ENCODE measurements at regions not wholly inside any gene's neighbourhood (a gene's known extent, or its start where the extent isn't known, plus 50 kb on each side); places are given as distances from the start of the nearest gene placed in this dataset.

DNA sequence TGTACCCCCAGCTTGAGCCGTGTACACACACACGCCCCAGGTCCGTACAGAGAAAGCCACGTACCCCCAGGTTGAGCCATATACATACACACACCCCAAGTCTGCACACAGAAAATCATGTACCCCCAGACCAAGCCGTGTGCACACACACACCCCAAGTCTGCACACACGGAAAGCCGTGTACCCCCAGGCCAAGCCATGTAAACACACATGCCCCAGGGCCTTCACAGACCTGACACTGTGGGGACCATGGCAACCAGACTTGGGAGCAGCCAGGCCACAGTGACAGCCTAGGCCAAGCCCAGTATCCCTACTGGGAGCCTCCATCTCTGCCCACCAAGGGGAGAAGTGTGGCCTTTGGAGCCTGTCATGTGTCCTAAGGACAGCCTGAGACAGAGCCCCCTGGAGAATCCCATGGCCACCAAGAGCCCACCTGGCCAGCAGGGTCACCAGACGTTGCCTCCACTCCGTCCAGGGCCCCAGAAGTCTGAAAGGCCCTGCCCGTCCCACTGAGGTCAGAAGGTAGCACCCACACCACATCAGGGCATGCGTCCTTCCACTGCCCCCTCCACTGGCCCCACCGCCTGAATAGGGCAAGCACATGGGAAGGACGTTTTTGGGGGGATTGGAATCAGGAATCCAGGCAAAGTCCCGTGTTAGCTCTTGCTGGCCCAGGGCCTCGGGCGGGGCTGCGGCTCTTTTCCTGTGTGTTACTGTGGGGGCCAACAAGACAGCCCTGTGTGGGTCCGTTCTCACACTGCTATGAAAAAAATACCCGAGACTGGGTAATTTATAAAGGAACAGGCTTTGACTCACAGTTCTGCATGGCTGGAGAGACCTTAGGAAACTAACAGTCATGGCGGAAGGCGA lies 636.7 kb downstream of the TBC1D22A start:
- H3K27me3 Mint-ChIP-seq = no peaks in the 10 kb centered on the region
- Histone ChIP-seq H3K4me1 (ENCODE audit: control insufficient read depth in 2 of 2, insufficient read depth in 2 of 2, low read length in 2 of 2) (no peaks in the 10 kb centered on the region), H3K4me3 (ENCODE audit: control extremely low read depth in 1 of 5, extremely low read depth in 1 of 5, insufficient read depth in 1 of 5, low read depth in 2 of 5, low read length in 4 of 5) (no peak overlapping the region), H3K9ac (ENCODE audit: low read length) (no peak overlapping the region), H3K4me2 (replicated peaks; ENCODE audit: low read depth, low read length, poor library complexity, severe bottlenecking) (no peak overlapping the region), H4K20me1 (ENCODE audit: control insufficient read depth, insufficient read depth, low read length, poor library complexity, severe bottlenecking) (no peaks in the 10 kb centered on the region), H2AFZ (ENCODE audit: insufficient read depth, low read depth, low read length, poor library complexity, severe bottlenecking) (no peak overlapping the region), H3K79me2 (ENCODE audit: control insufficient read depth, insufficient read depth, low read length) (no peaks in the 10 kb centered on the region), H3K27ac (ENCODE audit: low read length in 2 of 2) (no peak overlapping the region), H3K36me3 (replicated peaks in 1 of 2; ENCODE audit: control extremely low read depth in 1 of 2, control insufficient read depth in 1 of 2, extremely low read depth in 1 of 2, insufficient read depth in 2 of 2, low read length in 1 of 2) (no peaks in the 10 kb centered on the region), H3K27me3 (replicated peaks in 1 of 4; ENCODE audit: control extremely low read depth in 1 of 4, control insufficient read depth in 3 of 4, insufficient read depth in 4 of 4, low read length in 3 of 4) (peaks cover 0 to 2% (median 0%) of the 10 kb centered on the region in 4 experiments), H3K9me3 (ENCODE audit: control extremely low read depth in 1 of 3, control insufficient read depth in 2 of 3, insufficient read depth in 1 of 3, low read length in 2 of 3) (peaks cover 0 to 1% (median 0%) of the 10 kb centered on the region in 3 donors)
- no peak overlapping the region for H3K27ac Mint-ChIP-seq
- no peaks in the 10 kb centered on the region for H3K4me1 Mint-ChIP-seq
- DNase-seq (no peak), ATAC-seq (ENCODE audit: low read depth) (no peak)
- ChIA-PET POLR2A (no interaction called here), CTCF (no interaction called here)
- no peak overlapping the region for H3K4me3 Mint-ChIP-seq
- intact Hi-C loops (cut with micrococcal nuclease) = no loop called here
- no peaks in the 10 kb centered on the region for H3K9me3 Mint-ChIP-seq (ENCODE audit: insufficient read depth)
- 86% methylated on average over 19 of the region's 21 CpGs for WGBS (ENCODE audit: insufficient coverage)
- TF ChIP-seq EZH2 (IDR thresholded peaks at IDR 0.05; ENCODE audit: borderline replicate concordance, insufficient read depth, low read depth, low read length, poor library complexity, severe bottlenecking) = no peak
- TF ChIP-seq, protein P1, sequence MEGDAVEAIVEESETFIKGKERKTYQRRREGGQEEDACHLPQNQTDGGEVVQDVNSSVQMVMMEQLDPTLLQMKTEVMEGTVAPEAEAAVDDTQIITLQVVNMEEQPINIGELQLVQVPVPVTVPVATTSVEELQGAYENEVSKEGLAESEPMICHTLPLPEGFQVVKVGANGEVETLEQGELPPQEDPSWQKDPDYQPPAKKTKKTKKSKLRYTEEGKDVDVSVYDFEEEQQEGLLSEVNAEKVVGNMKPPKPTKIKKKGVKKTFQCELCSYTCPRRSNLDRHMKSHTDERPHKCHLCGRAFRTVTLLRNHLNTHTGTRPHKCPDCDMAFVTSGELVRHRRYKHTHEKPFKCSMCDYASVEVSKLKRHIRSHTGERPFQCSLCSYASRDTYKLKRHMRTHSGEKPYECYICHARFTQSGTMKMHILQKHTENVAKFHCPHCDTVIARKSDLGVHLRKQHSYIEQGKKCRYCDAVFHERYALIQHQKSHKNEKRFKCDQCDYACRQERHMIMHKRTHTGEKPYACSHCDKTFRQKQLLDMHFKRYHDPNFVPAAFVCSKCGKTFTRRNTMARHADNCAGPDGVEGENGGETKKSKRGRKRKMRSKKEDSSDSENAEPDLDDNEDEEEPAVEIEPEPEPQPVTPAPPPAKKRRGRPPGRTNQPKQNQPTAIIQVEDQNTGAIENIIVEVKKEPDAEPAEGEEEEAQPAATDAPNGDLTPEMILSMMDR (IDR thresholded peaks at IDR 0.05) = no peak

DNA sequence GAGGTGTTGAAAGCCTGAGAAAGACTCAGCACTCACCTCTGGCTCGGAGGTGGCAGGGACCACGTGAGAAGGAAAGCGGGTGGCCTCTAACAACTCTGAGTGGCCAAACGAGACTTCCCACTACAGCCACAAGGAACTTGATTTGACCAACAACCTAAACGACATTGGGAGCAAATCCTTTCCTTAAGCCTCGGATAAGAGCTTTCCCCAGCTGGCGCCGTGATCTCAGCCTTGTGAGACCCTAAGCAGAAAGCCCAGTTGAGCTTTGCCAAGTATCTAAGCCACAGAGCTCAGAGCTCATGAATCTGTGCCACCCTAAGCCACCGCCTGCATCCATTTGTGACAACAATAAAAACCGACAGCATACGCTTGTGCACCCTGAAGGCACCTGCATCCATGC lies 636.0 kb downstream of the TBC1D22A start:
- H3K9ac ChIP-seq (ENCODE audit: low read length) = no peak overlapping the region
- no peak for TF ChIP-seq EZH2 (IDR thresholded peaks at IDR 0.05; ENCODE audit: borderline replicate concordance, insufficient read depth, low read depth, low read length, poor library complexity, severe bottlenecking)
- TF ChIP-seq, protein P1 (IDR thresholded peaks at IDR 0.05) = no peak
- Mint-ChIP-seq H3K4me3 (no peak overlapping the region), H3K9me3 (ENCODE audit: insufficient read depth) (no peaks in the 10 kb centered on the region), H3K27me3 (no peaks in the 10 kb centered on the region), H3K27ac (no peak overlapping the region), H3K4me1 (no peaks in the 10 kb centered on the region)
- H2AFZ ChIP-seq (ENCODE audit: insufficient read depth, low read depth, low read length, poor library complexity, severe bottlenecking) = no peak overlapping the region
- H3K27me3 ChIP-seq (replicated peaks in 1 of 4; ENCODE audit: control extremely low read depth in 1 of 4, control insufficient read depth in 3 of 4, insufficient read depth in 4 of 4, low read length in 3 of 4) = peaks cover 0 to 2% (median 0%) of the 10 kb centered on the region in 4 experiments
- no peak overlapping the region for H3K4me2 ChIP-seq (replicated peaks; ENCODE audit: low read depth, low read length, poor library complexity, severe bottlenecking)
- H3K79me2 ChIP-seq (ENCODE audit: control insufficient read depth, insufficient read depth, low read length) = no peaks in the 10 kb centered on the region
- WGBS (ENCODE audit: insufficient coverage) = 91% methylated on average over 11 of the region's 11 CpGs
- DNase-seq (no peak), ATAC-seq (ENCODE audit: low read depth) (no peak)
- H3K36me3 ChIP-seq (replicated peaks in 1 of 2; ENCODE audit: control extremely low read depth in 1 of 2, control insufficient read depth in 1 of 2, extremely low read depth in 1 of 2, insufficient read depth in 2 of 2, low read length in 1 of 2) = no peaks in the 10 kb centered on the region
- ChIA-PET POLR2A (no interaction called here), CTCF (no interaction called here)
- intact Hi-C loops (cut with micrococcal nuclease) = no loop called here
- H3K4me3 ChIP-seq (ENCODE audit: control extremely low read depth in 1 of 5, extremely low read depth in 1 of 5, insufficient read depth in 1 of 5, low read depth in 2 of 5, low read length in 4 of 5) = no peak overlapping the region
- H4K20me1 ChIP-seq (ENCODE audit: control insufficient read depth, insufficient read depth, low read length, poor library complexity, severe bottlenecking) = no peaks in the 10 kb centered on the region
- H3K4me1 ChIP-seq (ENCODE audit: control insufficient read depth in 2 of 2, insufficient read depth in 2 of 2, low read length in 2 of 2) = no peaks in the 10 kb centered on the region
- no peaks in the 10 kb centered on the region for H3K9me3 ChIP-seq (ENCODE audit: control extremely low read depth in 1 of 3, control insufficient read depth in 2 of 3, insufficient read depth in 1 of 3, low read length in 2 of 3)
- no peak overlapping the region for H3K27ac ChIP-seq (ENCODE audit: low read length in 2 of 2)
